ENCODE measurements at regions not wholly inside any gene's neighbourhood (a gene's known extent, or its start where the extent isn't known, plus 50 kb on each side); places are given as distances from the start of the nearest gene placed in this dataset.

DNA sequence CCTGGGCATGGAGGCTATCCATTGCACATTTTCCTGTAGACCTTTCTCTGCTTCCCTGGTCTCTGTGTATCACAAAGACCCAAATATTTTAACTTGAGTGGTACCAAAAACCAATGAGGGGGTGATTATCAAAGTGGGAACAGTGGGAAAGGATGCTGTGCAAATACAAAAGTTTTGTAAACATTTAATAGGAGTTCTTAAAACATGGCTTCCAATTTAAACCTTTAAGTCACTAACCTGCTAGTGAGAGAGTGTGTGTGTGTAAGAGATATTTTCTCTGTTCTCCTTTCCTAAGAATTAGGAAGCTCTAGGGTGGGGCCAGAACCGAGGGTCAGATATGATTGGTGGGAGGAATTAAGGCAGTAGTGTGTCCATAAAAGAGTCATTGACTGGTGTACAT is 64.5 kb upstream of the ARHGAP5 start:
- Histone ChIP-seq H3K27me3 (no peaks in the 10 kb centered on the region), H3K9me3 (no peaks in the 10 kb centered on the region), H3K36me3 (no peaks in the 10 kb centered on the region), H3K4me1 (no peaks in the 10 kb centered on the region), H3K4me3 (replicated peaks in 1 of 3) (no peak overlapping the region), H3K27ac (no peak overlapping the region)
- TF ChIP-seq, protein P1, sequence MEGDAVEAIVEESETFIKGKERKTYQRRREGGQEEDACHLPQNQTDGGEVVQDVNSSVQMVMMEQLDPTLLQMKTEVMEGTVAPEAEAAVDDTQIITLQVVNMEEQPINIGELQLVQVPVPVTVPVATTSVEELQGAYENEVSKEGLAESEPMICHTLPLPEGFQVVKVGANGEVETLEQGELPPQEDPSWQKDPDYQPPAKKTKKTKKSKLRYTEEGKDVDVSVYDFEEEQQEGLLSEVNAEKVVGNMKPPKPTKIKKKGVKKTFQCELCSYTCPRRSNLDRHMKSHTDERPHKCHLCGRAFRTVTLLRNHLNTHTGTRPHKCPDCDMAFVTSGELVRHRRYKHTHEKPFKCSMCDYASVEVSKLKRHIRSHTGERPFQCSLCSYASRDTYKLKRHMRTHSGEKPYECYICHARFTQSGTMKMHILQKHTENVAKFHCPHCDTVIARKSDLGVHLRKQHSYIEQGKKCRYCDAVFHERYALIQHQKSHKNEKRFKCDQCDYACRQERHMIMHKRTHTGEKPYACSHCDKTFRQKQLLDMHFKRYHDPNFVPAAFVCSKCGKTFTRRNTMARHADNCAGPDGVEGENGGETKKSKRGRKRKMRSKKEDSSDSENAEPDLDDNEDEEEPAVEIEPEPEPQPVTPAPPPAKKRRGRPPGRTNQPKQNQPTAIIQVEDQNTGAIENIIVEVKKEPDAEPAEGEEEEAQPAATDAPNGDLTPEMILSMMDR (IDR thresholded peaks at IDR 0.05), result no peak
- no peak for TF ChIP-seq POLR2A (IDR thresholded peaks at IDR 0.05)
- intact Hi-C loops (cut with DNase I), result no loop called here
- 83 to 88% methylated on average over 1 of the region's 1 CpG for WGBS, 2 donors
- DNase-seq, result no peak

DNA sequence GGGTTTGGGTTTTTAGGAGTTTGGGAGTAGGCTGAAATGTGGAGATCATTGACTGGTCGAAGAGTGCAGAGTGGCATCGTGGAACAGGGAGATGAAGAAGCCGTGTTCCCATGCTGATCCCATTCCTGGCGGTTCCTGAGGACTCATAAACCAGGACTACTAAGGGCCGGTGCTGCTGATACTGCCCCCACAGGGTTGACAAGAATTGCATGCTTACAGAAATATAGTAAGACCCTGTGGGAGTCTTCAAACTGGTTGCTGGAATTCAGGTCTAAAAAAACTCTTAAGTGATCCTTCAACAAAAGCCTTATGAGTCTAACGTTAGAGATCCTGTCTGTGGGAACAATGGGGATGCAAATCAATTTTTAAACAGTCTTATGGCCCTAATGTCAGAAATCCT is 64.0 kb upstream of the ARHGAP5 start:
- 67 to 70% methylated on average over 6 of the region's 6 CpGs for WGBS, 2 donors
- DNase-seq, result no peak

DNA sequence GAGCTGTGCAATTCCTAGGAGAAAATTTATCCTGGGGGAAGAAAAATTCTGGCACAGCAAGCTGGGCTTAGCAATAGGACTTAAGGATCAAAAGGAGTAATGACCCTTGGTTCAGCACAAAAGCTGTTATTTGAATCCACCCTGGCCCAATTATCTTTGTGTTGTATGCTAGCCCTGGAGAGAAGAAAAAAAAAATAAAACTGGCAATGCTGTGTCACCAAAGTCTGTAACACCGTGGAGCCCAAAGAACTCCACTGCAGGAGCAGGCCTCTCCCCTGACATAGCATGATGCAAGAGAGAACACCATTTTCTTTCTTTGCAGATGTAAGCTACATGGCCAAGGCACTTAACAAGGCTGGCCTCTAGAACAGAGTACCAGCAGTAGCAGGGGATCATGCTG is 63.0 kb upstream of the ARHGAP5 start:
- intact Hi-C loops (cut with DNase I), result no loop called here
- Histone ChIP-seq H3K36me3 (no peaks in the 10 kb centered on the region), H3K9me3 (no peaks in the 10 kb centered on the region), H3K4me1 (no peaks in the 10 kb centered on the region), H3K4me3 (replicated peaks in 1 of 3) (no peak overlapping the region), H3K27ac (no peak overlapping the region), H3K27me3 (no peaks in the 10 kb centered on the region)
- TF ChIP-seq, protein P1 (IDR thresholded peaks at IDR 0.05), result no peak
- no peak for TF ChIP-seq POLR2A (IDR thresholded peaks at IDR 0.05)
- DNase-seq, result no peak
- 67 to 85% methylated on average over 1 of the region's 1 CpG for WGBS, 2 donors

More for the DNA sequence above, 64.0 kb upstream of the ARHGAP5 start:
- intact Hi-C loops (cut with DNase I), result no loop called here
- H3K4me1 ChIP-seq, result no peaks in the 10 kb centered on the region
- no peaks in the 10 kb centered on the region for H3K27me3 ChIP-seq
- no peaks in the 10 kb centered on the region for H3K9me3 ChIP-seq
- no peak for TF ChIP-seq POLR2A (IDR thresholded peaks at IDR 0.05)
- TF ChIP-seq, protein P1 (IDR thresholded peaks at IDR 0.05), result no peak
- H3K27ac ChIP-seq, result no peak overlapping the region
- H3K4me3 ChIP-seq (replicated peaks in 1 of 3), result no peak overlapping the region
- no peaks in the 10 kb centered on the region for H3K36me3 ChIP-seq

DNA sequence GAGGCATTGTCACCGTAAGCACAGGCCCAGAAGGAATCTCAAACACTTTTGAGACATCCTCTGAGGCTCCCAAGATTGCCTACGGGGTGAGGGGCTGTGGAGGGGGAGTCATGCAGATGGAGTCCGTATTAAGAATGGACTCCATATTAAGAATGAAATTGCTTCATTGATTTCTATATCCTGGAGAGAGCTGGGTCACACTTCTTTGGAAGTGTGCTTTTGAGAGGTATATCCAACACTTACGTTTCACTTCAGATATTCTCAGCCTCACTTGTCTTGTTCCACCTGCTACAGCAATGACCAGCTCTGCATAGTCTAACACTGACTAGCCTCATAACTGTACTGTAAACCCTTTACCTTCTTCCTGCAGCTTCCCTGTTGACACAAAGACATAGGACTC is 62.6 kb upstream of the ARHGAP5 start:
- intact Hi-C loops (cut with DNase I), result no loop called here
- TF ChIP-seq, protein P1 (IDR thresholded peaks at IDR 0.05), result no peak
- TF ChIP-seq POLR2A (IDR thresholded peaks at IDR 0.05), result no peak
- Histone ChIP-seq H3K27me3 (no peaks in the 10 kb centered on the region), H3K4me3 (replicated peaks in 1 of 3) (no peak overlapping the region), H3K4me1 (no peaks in the 10 kb centered on the region), H3K9me3 (no peaks in the 10 kb centered on the region), H3K36me3 (no peaks in the 10 kb centered on the region), H3K27ac (no peak overlapping the region)
- 77 to 85% methylated on average over 4 of the region's 4 CpGs for WGBS, 2 donors
- DNase-seq, result no peak

DNA sequence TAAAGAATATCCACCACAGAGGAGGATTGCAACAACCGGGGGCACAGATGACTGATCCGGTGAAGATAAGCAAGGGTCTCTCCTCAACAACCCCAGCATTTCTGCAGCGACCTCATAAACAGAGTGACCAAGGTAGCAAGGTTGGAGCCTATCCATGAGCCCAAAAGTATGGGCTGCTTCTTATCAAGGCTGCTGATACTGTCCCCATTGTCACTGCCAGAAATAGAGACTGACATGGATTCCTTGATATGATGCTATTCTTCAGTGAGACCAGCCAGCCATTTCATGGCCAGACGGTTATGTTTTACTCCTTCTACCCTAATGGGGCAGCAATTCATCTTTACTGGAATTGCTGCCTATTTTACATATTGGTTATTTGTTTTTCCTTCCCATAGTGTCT is 61.9 kb upstream of the ARHGAP5 start:
- TF ChIP-seq, protein P1 (IDR thresholded peaks at IDR 0.05), result no peak
- TF ChIP-seq POLR2A (IDR thresholded peaks at IDR 0.05), result no peak
- intact Hi-C loops (cut with DNase I), result no loop called here
- no peaks in the 10 kb centered on the region for H3K27me3 ChIP-seq

More for the DNA sequence above, 61.9 kb upstream of the ARHGAP5 start:
- Histone ChIP-seq H3K27ac (no peak overlapping the region), H3K36me3 (no peaks in the 10 kb centered on the region), H3K9me3 (no peaks in the 10 kb centered on the region), H3K4me3 (replicated peaks in 1 of 3) (no peak overlapping the region), H3K4me1 (no peaks in the 10 kb centered on the region)
- WGBS, 2 donors, result 91 to 96% methylated on average over 4 of the region's 4 CpGs
- no peak for DNase-seq
